Aorta (tissue), 5 donors: ENCODE measurements at regions not wholly inside any gene's neighbourhood (a gene's known extent, or its start where the extent isn't known, plus 50 kb on each side); places are given as distances from the start of the nearest gene placed in this dataset.
"Not testable (repeated sequence)": the region's sequence is repeated elsewhere in the genome, so short reads cannot be mapped to it uniquely, and the experiment has no call there.

Source experiments
- ATAC-seq: fragments of 200-7000 bp; cut with Tn5 transposase; one replicate; pipeline ENCODE4 v1.9.1; 2022; ENCODE audit warnings: moderate library complexity; ENCODE audit not compliant: low FRiP score
- DNase-seq, 2 donors: peaks; one replicate each; pipeline ENCODE4 v3.0.0-alpha.2; 2020
- H3K27ac ChIP-seq, 2 donors: one replicate each; pipeline ENCODE4 v1.5.1; 2013; ENCODE audit warnings: low read length in 2 of 2, mild to moderate bottlenecking in 2 of 2, moderate library complexity in 2 of 2, control low read depth in 1 of 2, inconsistent platforms in 1 of 2, low read depth in 1 of 2
- H3K27me3 ChIP-seq, 2 donors: one replicate each; pipeline ENCODE4 v1.6.1; 2013; ENCODE audit warnings: control low read depth in 1 of 2, low read length in 1 of 2, mild to moderate bottlenecking in 1 of 2, moderate library complexity in 1 of 2; ENCODE audit not compliant: insufficient read depth in 2 of 2, control insufficient read depth in 1 of 2
- H3K36me3 ChIP-seq, 2 donors: one replicate each; pipeline ENCODE4 v1.6.1; 2013; ENCODE audit warnings: control low read depth in 1 of 2, low read length in 1 of 2, mild to moderate bottlenecking in 1 of 2; ENCODE audit not compliant: insufficient read depth in 2 of 2, control insufficient read depth in 1 of 2
- H3K4me1 ChIP-seq, 2 donors: one replicate each; pipeline ENCODE4 v1.6.1; 2013; ENCODE audit warnings: low read length in 2 of 2, control low read depth in 1 of 2, mild to moderate bottlenecking in 1 of 2, moderate library complexity in 1 of 2; ENCODE audit not compliant: insufficient read depth in 2 of 2, control insufficient read depth in 1 of 2
- H3K4me3 ChIP-seq, 2 donors: one replicate each; pipeline ENCODE4 v1.5.1; 2013; ENCODE audit warnings: low read length in 2 of 2, control low read depth in 1 of 2, mild to moderate bottlenecking in 1 of 2
- H3K9me3 ChIP-seq: one replicate; pipeline ENCODE4 v1.6.1; 2013; ENCODE audit warnings: mild to moderate bottlenecking, low read length; ENCODE audit not compliant: control insufficient read depth
- WGBS, 2 donors: extraction: QIAGEN DNeasy Blood & Tissue Kit; methylation state at CpG; one replicate each; pipeline ENCODE4 v1.1.7; 2013; 5-methylcytosine and 5-hydroxymethylcytosine counted together
- intact Hi-C, 2 donors: fragments of 100-400 bp; cut with DNase I; formaldehyde crosslinking; loops; one replicate each; pipeline versions ENCODE4 v1.14.2 to v1.15.0; 2022
- donor health status: healthy with polysubstance abuse.
- donor health status: Bipolar disorder and iron deficiency.
- donor health status: DM: no; HTN: no; CAD: no.
- donor health status: DM: no; HTN: no; CAD: no.
- donor health status: DM: yes; HTN: yes; CAD: no.

- Histone ChIP-seq H3K27me3 (no peaks in the 10 kb centered on the region), H3K36me3 (no peaks in the 10 kb centered on the region), H3K9me3 (peaks cover 1% of the 10 kb centered on the region), H3K4me3 (no peak overlapping the region), H3K27ac (no peak overlapping the region), H3K4me1 (no peaks in the 10 kb centered on the region)
- 73 to 84% methylated on average over 3 of the region's 3 CpGs for WGBS, 2 donors
- intact Hi-C loops = no loop called here
- ATAC-seq = no peak
- DNase-seq = peak in 1 of 2 donors; percentile 59
These were observed 91.1 kb upstream of the CLPB start for GRCh38 chr11:72525466-72525865.

GRCh38 chr11:72524711-72525110 is 90.4 kb upstream of the CLPB start:
- no peak overlapping the region for H3K4me3 ChIP-seq
- 90 to 92% methylated on average over 2 of the region's 2 CpGs for WGBS, 2 donors
- H3K9me3 ChIP-seq = no peaks in the 10 kb centered on the region
- H3K27ac ChIP-seq = no peak overlapping the region
- DNase-seq = no peak
- intact Hi-C loops = no loop called here
- H3K36me3 ChIP-seq = no peaks in the 10 kb centered on the region
- no peak for ATAC-seq
- H3K4me1 ChIP-seq = no peaks in the 10 kb centered on the region
- H3K27me3 ChIP-seq = no peaks in the 10 kb centered on the region

- intact Hi-C loops = no loop called here
- H3K4me1 ChIP-seq = no peaks in the 10 kb centered on the region
- ATAC-seq (no peak), DNase-seq (no peak)
- no peak overlapping the region for H3K4me3 ChIP-seq
- 90 to 92% methylated on average over 2 of the region's 2 CpGs for WGBS, 2 donors
- H3K36me3 ChIP-seq = no peaks in the 10 kb centered on the region
- H3K27me3 ChIP-seq = no peaks in the 10 kb centered on the region
- H3K27ac ChIP-seq = no peak overlapping the region
- no peaks in the 10 kb centered on the region for H3K9me3 ChIP-seq
These were observed 89.7 kb upstream of the CLPB start for GRCh38 chr11:72523991-72524390.

- 47 to 54% methylated on average over 6 of the region's 6 CpGs for WGBS, 2 donors
- H3K27ac ChIP-seq = no peak overlapping the region
- H3K27me3 ChIP-seq = no peaks in the 10 kb centered on the region
- H3K4me3 ChIP-seq = no peak overlapping the region
- H3K9me3 ChIP-seq = no peaks in the 10 kb centered on the region
- intact Hi-C loops = no loop called here
- H3K36me3 ChIP-seq = no peaks in the 10 kb centered on the region
- no peak for DNase-seq
- no peak for ATAC-seq
- H3K4me1 ChIP-seq = no peaks in the 10 kb centered on the region
These were observed 87.9 kb upstream of the CLPB start for GRCh38 chr11:72522186-72522585.

GRCh38 chr11:72521664-72522063 is 87.3 kb upstream of the CLPB start:
- Histone ChIP-seq H3K27ac (no peak overlapping the region), H3K4me1 (no peaks in the 10 kb centered on the region), H3K27me3 (no peaks in the 10 kb centered on the region), H3K9me3 (no peaks in the 10 kb centered on the region), H3K36me3 (no peaks in the 10 kb centered on the region), H3K4me3 (no peak overlapping the region)
- 96 to 100% methylated on average over 1 of the region's 1 CpG for WGBS, 2 donors
- ATAC-seq (no peak), DNase-seq (no peak)
- intact Hi-C loops = no loop called here

- Histone ChIP-seq H3K9me3 (no peaks in the 10 kb centered on the region), H3K36me3 (no peaks in the 10 kb centered on the region), H3K27me3 (no peaks in the 10 kb centered on the region), H3K4me1 (no peaks in the 10 kb centered on the region), H3K27ac (no peak overlapping the region), H3K4me3 (no peak overlapping the region)
- ATAC-seq (no peak), DNase-seq (no peak)
- 93 to 94% methylated on average over 5 of the region's 5 CpGs for WGBS, 2 donors
- intact Hi-C loops = no loop called here
These were observed 86.5 kb upstream of the CLPB start for GRCh38 chr11:72520815-72521214.

GRCh38 chr11:72519882-72520281 is 85.6 kb upstream of the CLPB start:
- H3K27me3 ChIP-seq, intact Hi-C loops, H3K4me1 ChIP-seq, ATAC-seq, H3K27ac ChIP-seq, H3K36me3 ChIP-seq, DNase-seq, H3K4me3 ChIP-seq, H3K9me3 ChIP-seq: not testable (repeated sequence)
- WGBS, 2 donors = 91 to 96% methylated on average over 2 of the region's 2 CpGs

- DNase-seq (no peak), ATAC-seq (no peak)
- Histone ChIP-seq H3K4me1 (no peaks in the 10 kb centered on the region), H3K9me3 (no peaks in the 10 kb centered on the region), H3K36me3 (no peaks in the 10 kb centered on the region), H3K4me3 (peak overlapping the region in 1 of 2 donors; percentile 38), H3K27me3 (no peaks in the 10 kb centered on the region), H3K27ac (no peak overlapping the region)
- WGBS, 2 donors = 34 to 42% methylated on average over 8 of the region's 8 CpGs
- intact Hi-C loops = no loop called here
These were observed 85.0 kb upstream of the CLPB start for GRCh38 chr11:72519220-72519881.

GRCh38 chr11:72514331-72514730 is 80.0 kb upstream of the CLPB start:
- Histone ChIP-seq H3K27ac (no peak overlapping the region), H3K4me3 (no peak overlapping the region), H3K27me3 (no peaks in the 10 kb centered on the region), H3K9me3 (peaks cover 4% of the 10 kb centered on the region), H3K4me1 (no peaks in the 10 kb centered on the region), H3K36me3 (no peaks in the 10 kb centered on the region)
- WGBS, 2 donors = 86 to 90% methylated on average over 3 of the region's 3 CpGs
- intact Hi-C loops = no loop called here
- ATAC-seq = no peak
- no peak for DNase-seq
